GM23338 (cell line): ENCODE measurements at regions not wholly inside any gene's neighbourhood (a gene's known extent, or its start where the extent isn't known, plus 50 kb on each side); places are given as distances from the start of the nearest gene placed in this dataset.

Source experiments
- ATAC-seq: fragments of 200-7000 bp; cut with Tn5 transposase; 3 replicates; pipeline ENCODE4 v1.9.1; 2020
- DNase-seq: peaks from one replicate; pipeline ENCODE4 v3.0.0-alpha.2; 2015; ENCODE audit warnings: low spot score
- H2AFZ ChIP-seq: fragments of 200-600 bp; sonication (generic); 2 replicates; pipeline ENCODE4 v1.8.0; 2016; ENCODE audit warnings: antibody characterized with exemption, mild to moderate bottlenecking, moderate library complexity
- H3F3A ChIP-seq: fragments of 200-600 bp; sonication (generic); replicated peaks from 2 replicates; pipeline ENCODE4 v1.8.0; 2017; ENCODE audit warnings: antibody characterized with exemption, mixed run types, low read depth
- H3K27ac ChIP-seq: fragments of 200-600 bp; sonication (generic); 2 replicates; pipeline ENCODE4 v1.6.1; 2016; ENCODE audit warnings: low read depth
- H3K27me3 ChIP-seq: fragments of 200-600 bp; sonication (generic); 2 replicates; pipeline ENCODE4 v1.8.0; 2016; ENCODE audit warnings: mild to moderate bottlenecking, mixed run types, moderate library complexity; ENCODE audit not compliant: insufficient read depth
- H3K36me3 ChIP-seq: fragments of 200-600 bp; sonication (generic); 2 replicates; pipeline ENCODE4 v1.8.0; 2016; ENCODE audit warnings: mild to moderate bottlenecking; ENCODE audit not compliant: insufficient read depth
- H3K4me1 ChIP-seq: fragments of 200-600 bp; sonication (generic); 2 replicates; pipeline ENCODE4 v1.8.0; 2016; ENCODE audit warnings: mild to moderate bottlenecking, moderate library complexity; ENCODE audit not compliant: insufficient read depth
- H3K4me2 ChIP-seq: fragments of 200-600 bp; sonication (generic); 2 replicates; pipeline ENCODE4 v1.7.1; 2017; ENCODE audit warnings: mixed run types
- H3K4me3 ChIP-seq: fragments of 200-600 bp; sonication (generic); 2 replicates; pipeline ENCODE4 v1.6.1; 2016; ENCODE audit warnings: mixed run types
- H3K79me2 ChIP-seq: fragments of 200-600 bp; sonication (generic); replicated peaks from 2 replicates; pipeline ENCODE4 v1.8.0; 2017; ENCODE audit warnings: mild to moderate bottlenecking; ENCODE audit not compliant: insufficient read depth
- H3K9me2 ChIP-seq: fragments of 200-600 bp; sonication (generic); 2 replicates; pipeline ENCODE4 v1.8.0; 2017; ENCODE audit not compliant: insufficient read depth
- H4K20me1 ChIP-seq: fragments of 200-600 bp; sonication (generic); replicated peaks from 2 replicates; pipeline ENCODE4 v1.8.0; 2017; ENCODE audit warnings: mild to moderate bottlenecking; ENCODE audit not compliant: insufficient read depth
- H3K27ac Mint-ChIP-seq: 2 replicates; pipeline ENCODE4 v1.8.0; 2020; ENCODE audit warnings: inconsistent platforms, mild to moderate bottlenecking, moderate library complexity, mixed read lengths
- H3K27me3 Mint-ChIP-seq: 3 replicates; pipeline ENCODE4 v1.8.0; 2022; ENCODE audit warnings: low read depth, mild to moderate bottlenecking, moderate library complexity, mixed read lengths, inconsistent platforms; ENCODE audit not compliant: insufficient read depth, poor library complexity
- H3K36me3 Mint-ChIP-seq: 3 replicates; pipeline ENCODE4 v1.8.0; 2021; ENCODE audit warnings: low read depth, mild to moderate bottlenecking, inconsistent platforms, moderate library complexity, mixed read lengths
- H3K4me1 Mint-ChIP-seq: 3 replicates; pipeline ENCODE4 v1.8.0; 2020; ENCODE audit warnings: mild to moderate bottlenecking, inconsistent platforms, mixed read lengths
- H3K4me3 Mint-ChIP-seq: 3 replicates; pipeline ENCODE4 v1.8.0; 2021; ENCODE audit warnings: moderate library complexity, mild to moderate bottlenecking, inconsistent platforms, mixed read lengths
- H3K9me3 Mint-ChIP-seq: 3 replicates; pipeline ENCODE4 v1.8.0; 2020; ENCODE audit warnings: moderate library complexity, mild to moderate bottlenecking, inconsistent platforms, mixed read lengths
- POLR2AphosphoS5 ChIP-seq: IDR thresholded peaks from 2 replicates; pipeline ENCODE4 v1.6.1; 2016; ENCODE audit warnings: antibody characterized with exemption, low read depth
- ZNF331 ChIP-seq: fragments of 250-450 bp; sonication (Bioruptor Pico); IDR thresholded peaks from 2 replicates; pipeline ENCODE4 v1.5.0; 2020; ENCODE audit warnings: low read depth, mild to moderate bottlenecking, moderate library complexity
- TF ChIP-seq, protein P1 (sequence below): IDR thresholded peaks from one replicate; pipeline ENCODE4 v1.6.1; 2018; ENCODE audit warnings: antibody characterized with exemption; ENCODE audit not compliant: unreplicated experiment
- TF ChIP-seq, protein P2 (sequence below): IDR thresholded peaks from 2 replicates; pipeline ENCODE4 v1.6.1; 2016; ENCODE audit warnings: antibody characterized with exemption
- TF ChIP-seq, protein P3 (sequence below), 2 experiments: fragments of 200-600 bp in 1 of 2; sonication (generic) in 1 of 2; conservative IDR thresholded peaks; 2 replicates each; pipeline versions ENCODE4 v1.5.1 to v1.6.1; 2016 to 2017; ENCODE audit warnings: antibody characterized with exemption in 2 of 2, low read depth in 2 of 2, mild to moderate bottlenecking in 2 of 2, moderate library complexity in 1 of 2

DNA sequence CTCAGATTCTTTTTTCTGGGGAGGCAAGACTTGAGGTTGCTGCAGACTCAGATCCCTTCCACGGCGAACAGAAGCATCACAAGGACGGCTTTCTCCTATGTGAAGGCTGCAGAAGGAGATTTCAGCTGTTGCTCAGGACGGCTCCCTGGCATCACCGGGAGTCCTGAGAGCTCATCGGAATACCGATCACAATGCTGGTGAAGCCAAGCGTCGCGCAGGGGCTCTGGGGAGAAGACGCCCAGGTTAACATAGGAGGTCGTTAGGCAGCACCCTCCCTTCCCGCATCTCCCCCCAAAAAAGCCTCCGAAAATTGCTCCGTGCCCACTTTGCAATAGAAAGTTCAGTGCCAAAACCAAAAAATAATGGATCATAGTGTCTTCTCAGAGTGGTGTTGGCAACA, 127.2 kb upstream of the TMEM132D start (continued):
- TF ChIP-seq, protein P1, sequence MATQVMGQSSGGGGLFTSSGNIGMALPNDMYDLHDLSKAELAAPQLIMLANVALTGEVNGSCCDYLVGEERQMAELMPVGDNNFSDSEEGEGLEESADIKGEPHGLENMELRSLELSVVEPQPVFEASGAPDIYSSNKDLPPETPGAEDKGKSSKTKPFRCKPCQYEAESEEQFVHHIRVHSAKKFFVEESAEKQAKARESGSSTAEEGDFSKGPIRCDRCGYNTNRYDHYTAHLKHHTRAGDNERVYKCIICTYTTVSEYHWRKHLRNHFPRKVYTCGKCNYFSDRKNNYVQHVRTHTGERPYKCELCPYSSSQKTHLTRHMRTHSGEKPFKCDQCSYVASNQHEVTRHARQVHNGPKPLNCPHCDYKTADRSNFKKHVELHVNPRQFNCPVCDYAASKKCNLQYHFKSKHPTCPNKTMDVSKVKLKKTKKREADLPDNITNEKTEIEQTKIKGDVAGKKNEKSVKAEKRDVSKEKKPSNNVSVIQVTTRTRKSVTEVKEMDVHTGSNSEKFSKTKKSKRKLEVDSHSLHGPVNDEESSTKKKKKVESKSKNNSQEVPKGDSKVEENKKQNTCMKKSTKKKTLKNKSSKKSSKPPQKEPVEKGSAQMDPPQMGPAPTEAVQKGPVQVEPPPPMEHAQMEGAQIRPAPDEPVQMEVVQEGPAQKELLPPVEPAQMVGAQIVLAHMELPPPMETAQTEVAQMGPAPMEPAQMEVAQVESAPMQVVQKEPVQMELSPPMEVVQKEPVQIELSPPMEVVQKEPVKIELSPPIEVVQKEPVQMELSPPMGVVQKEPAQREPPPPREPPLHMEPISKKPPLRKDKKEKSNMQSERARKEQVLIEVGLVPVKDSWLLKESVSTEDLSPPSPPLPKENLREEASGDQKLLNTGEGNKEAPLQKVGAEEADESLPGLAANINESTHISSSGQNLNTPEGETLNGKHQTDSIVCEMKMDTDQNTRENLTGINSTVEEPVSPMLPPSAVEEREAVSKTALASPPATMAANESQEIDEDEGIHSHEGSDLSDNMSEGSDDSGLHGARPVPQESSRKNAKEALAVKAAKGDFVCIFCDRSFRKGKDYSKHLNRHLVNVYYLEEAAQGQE = no peak
- TF ChIP-seq, protein P2, sequence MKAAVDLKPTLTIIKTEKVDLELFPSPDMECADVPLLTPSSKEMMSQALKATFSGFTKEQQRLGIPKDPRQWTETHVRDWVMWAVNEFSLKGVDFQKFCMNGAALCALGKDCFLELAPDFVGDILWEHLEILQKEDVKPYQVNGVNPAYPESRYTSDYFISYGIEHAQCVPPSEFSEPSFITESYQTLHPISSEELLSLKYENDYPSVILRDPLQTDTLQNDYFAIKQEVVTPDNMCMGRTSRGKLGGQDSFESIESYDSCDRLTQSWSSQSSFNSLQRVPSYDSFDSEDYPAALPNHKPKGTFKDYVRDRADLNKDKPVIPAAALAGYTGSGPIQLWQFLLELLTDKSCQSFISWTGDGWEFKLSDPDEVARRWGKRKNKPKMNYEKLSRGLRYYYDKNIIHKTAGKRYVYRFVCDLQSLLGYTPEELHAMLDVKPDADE = no peak
- no peak for TF ChIP-seq ZNF331

DNA sequence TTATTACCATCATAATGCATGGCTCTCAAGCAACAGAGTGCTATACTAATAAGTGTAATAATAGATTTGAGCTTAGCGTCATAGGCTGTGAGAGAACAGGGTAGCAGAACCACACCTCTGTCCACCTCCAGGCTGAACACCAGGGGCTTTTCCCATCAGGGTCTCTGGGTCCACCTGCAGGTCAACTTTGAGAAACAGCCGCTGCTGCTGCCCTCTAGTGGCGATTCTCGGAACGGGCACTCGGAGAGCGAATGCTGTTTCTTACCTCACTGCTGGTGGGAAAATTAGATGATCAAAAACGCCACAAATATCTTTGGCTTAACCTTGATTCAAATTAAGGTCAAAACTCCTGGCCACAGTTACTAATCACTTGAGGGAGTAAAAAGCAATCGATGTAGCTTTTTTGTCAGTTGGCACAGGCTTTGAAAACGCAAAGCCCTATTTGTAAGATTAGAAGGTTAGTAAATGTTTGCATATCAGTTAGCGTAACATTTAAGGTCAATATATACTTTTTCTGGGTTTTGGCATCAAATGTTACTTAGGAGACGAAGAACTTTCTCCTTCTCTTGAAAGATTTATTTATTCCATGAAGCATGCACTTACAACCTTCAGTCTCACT, 127.9 kb upstream of the TMEM132D start:
- DNase-seq (peak; percentile 81), ATAC-seq (no peak)
- TF ChIP-seq, protein P3, sequence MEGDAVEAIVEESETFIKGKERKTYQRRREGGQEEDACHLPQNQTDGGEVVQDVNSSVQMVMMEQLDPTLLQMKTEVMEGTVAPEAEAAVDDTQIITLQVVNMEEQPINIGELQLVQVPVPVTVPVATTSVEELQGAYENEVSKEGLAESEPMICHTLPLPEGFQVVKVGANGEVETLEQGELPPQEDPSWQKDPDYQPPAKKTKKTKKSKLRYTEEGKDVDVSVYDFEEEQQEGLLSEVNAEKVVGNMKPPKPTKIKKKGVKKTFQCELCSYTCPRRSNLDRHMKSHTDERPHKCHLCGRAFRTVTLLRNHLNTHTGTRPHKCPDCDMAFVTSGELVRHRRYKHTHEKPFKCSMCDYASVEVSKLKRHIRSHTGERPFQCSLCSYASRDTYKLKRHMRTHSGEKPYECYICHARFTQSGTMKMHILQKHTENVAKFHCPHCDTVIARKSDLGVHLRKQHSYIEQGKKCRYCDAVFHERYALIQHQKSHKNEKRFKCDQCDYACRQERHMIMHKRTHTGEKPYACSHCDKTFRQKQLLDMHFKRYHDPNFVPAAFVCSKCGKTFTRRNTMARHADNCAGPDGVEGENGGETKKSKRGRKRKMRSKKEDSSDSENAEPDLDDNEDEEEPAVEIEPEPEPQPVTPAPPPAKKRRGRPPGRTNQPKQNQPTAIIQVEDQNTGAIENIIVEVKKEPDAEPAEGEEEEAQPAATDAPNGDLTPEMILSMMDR (conservative IDR thresholded peaks at IDR 0.05; ENCODE audit: low read depth in 2 of 2) = peak; percentile 90 to 97
- TF ChIP-seq POLR2AphosphoS5 = no peak
- Histone ChIP-seq H3K4me3 (no peak overlapping the region), H3K4me1 (no peaks in the 10 kb centered on the region), H4K20me1 (no peaks in the 10 kb centered on the region), H2AFZ (no peak overlapping the region), H3F3A (no peaks in the 10 kb centered on the region), H3K4me2 (no peak overlapping the region), H3K79me2 (no peaks in the 10 kb centered on the region), H3K36me3 (no peaks in the 10 kb centered on the region), H3K27me3 (no peaks in the 10 kb centered on the region), H3K27ac (no peak overlapping the region), H3K9me2 (no peaks in the 10 kb centered on the region; the same call in 1 of the 2 replicates)
- Mint-ChIP-seq H3K4me1 (no peaks in the 10 kb centered on the region), H3K27ac (no peak overlapping the region), H3K36me3 (peaks cover 58% of the 10 kb centered on the region), H3K9me3 (peaks cover 100% of the 10 kb centered on the region), H3K27me3 (peaks cover 3% of the 10 kb centered on the region), H3K4me3 (no peak overlapping the region)
